PC-9 (cell line): ENCODE measurements at regions not wholly inside any gene's neighbourhood (a gene's known extent, or its start where the extent isn't known, plus 50 kb on each side); places are given as distances from the start of the nearest gene placed in this dataset.

Experiments used
- BruUV-seq: library from RNA; stranded (reverse); fragments of 400-500 nt; replicated peaks from 2 replicates; lab custom pipeline; 2021; lab: Mats Ljungman, UMichigan
- CTCF ChIA-PET: fragments of 300-600 bp; sonication (Branson Sonifier 250); formaldehyde crosslinking; loops from one replicate; lab custom pipeline; 2022; ENCODE audit warnings: antibody characterized with exemption; lab: Charles Lee
- POLR2A ChIA-PET: fragments of 300-600 bp; sonication (Branson Sonifier 250); formaldehyde crosslinking; loops from one replicate; lab custom pipeline; 2022; ENCODE audit warnings: antibody characterized with exemption; ENCODE audit not compliant: unreplicated experiment; lab: Charles Lee
- DNase-seq, 2 experiments: peaks; one replicate each; pipeline versions ENCODE4 v3.0.0 to v3.0.0-alpha.2; 2015 to 2022; ENCODE audit warnings: mixed read lengths in 1 of 2
- H2AFZ ChIP-seq: fragments of 200-600 bp; sonication (generic); 2 replicates; pipeline ENCODE4 v1.8.1; 2017; ENCODE audit warnings: antibody characterized with exemption
- H3F3A ChIP-seq: fragments of 200-600 bp; sonication (generic); 2 replicates; pipeline ENCODE4 v1.8.1; 2017; ENCODE audit warnings: antibody characterized with exemption, mild to moderate bottlenecking, low read depth; ENCODE audit not compliant: insufficient read depth
- H3K27ac ChIP-seq: fragments of 200-600 bp; sonication (generic); 2 replicates; pipeline ENCODE4 v1.6.1; 2016; ENCODE audit warnings: mixed run types
- H3K27me3 ChIP-seq: fragments of 200-600 bp; sonication (generic); 2 replicates; pipeline ENCODE4 v1.6.1; 2016; ENCODE audit warnings: low read depth, mixed run types; ENCODE audit not compliant: insufficient read depth
- H3K36me3 ChIP-seq: fragments of 200-600 bp; sonication (generic); 2 replicates; pipeline ENCODE4 v1.6.1; 2016; ENCODE audit warnings: low read depth, mixed run types
- H3K4me1 ChIP-seq: fragments of 200-600 bp; sonication (generic); replicated peaks from 2 replicates; pipeline ENCODE4 v1.6.1; 2016; ENCODE audit warnings: mixed run types; ENCODE audit not compliant: insufficient read depth
- H3K4me2 ChIP-seq: fragments of 200-600 bp; sonication (generic); 2 replicates; pipeline ENCODE4 v1.6.1; 2017; ENCODE audit warnings: mixed run types
- H3K4me3 ChIP-seq: fragments of 200-600 bp; sonication (generic); 2 replicates; pipeline ENCODE4 v1.6.1; 2016; ENCODE audit warnings: mixed run types
- H3K79me2 ChIP-seq: fragments of 200-600 bp; sonication (generic); 2 replicates; pipeline ENCODE4 v1.6.1; 2017; ENCODE audit warnings: low read depth, mixed run types
- H3K9me2 ChIP-seq: fragments of 200-600 bp; sonication (generic); 2 replicates; pipeline ENCODE4 v1.8.1; 2017; ENCODE audit warnings: mild to moderate bottlenecking; ENCODE audit not compliant: insufficient read depth
- H3K9me3 ChIP-seq: fragments of 200-600 bp; sonication (generic); 2 replicates; pipeline ENCODE4 v1.8.1; 2016; ENCODE audit warnings: low read depth; ENCODE audit not compliant: insufficient read depth
- H4K20me1 ChIP-seq: fragments of 200-600 bp; sonication (generic); 2 replicates; pipeline ENCODE4 v1.8.1; 2017; ENCODE audit not compliant: insufficient read depth
- EZH2 ChIP-seq: fragments of 200-600 bp; sonication (generic); IDR thresholded peaks from 2 replicates; pipeline ENCODE4 v1.8.0; 2017; ENCODE audit warnings: antibody characterized with exemption, low read depth
- intact Hi-C: fragments of 100-400 bp; cut with micrococcal nuclease; formaldehyde crosslinking; loops from one replicate; pipeline ENCODE4 v1.10.0; 2022; ENCODE audit not compliant: unreplicated experiment
- TF ChIP-seq, protein P1 (sequence below): fragments of 200-600 bp; sonication (generic); conservative IDR thresholded peaks from 2 replicates; pipeline ENCODE4 v1.6.1; 2017; ENCODE audit warnings: mixed run types, antibody characterized with exemption, mild to moderate bottlenecking, moderate library complexity

DNA sequence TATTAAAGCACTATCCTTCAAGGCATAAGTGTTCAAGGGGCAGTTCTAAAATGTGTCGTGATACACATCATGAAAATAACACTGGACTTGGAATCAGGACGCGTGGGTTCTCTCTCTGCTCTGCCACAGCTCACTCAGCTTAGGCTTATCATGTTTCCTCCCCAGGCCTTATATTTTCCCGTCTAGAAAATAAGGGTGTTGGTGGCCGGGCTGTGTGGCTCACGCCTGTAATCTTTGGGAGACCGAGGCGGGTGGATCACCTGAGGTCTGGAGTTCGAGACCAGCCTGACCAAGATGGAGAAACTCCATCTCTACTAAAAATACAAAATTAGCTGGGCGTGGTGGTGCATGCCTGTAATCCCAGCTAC is 223.0 kb downstream of the OPA1 start:
- Histone ChIP-seq H3K4me2 (peak overlapping the region; percentile 34; the same call in 1 of the 2 replicates), H3K4me1 (peaks cover 61% of the 10 kb centered on the region), H3K9me3 (no peaks in the 10 kb centered on the region), H3K27me3 (no peaks in the 10 kb centered on the region), H3K27ac (peak overlapping the region; percentile 47), H3K4me3 (no peak overlapping the region), H2AFZ (no peak overlapping the region), H3F3A (peaks cover 30% of the 10 kb centered on the region; the same call in 1 of the 2 replicates), H4K20me1 (no peaks in the 10 kb centered on the region), H3K79me2 (no peaks in the 10 kb centered on the region), H3K9me2 (no peaks in the 10 kb centered on the region), H3K36me3 (no peaks in the 10 kb centered on the region)
- no peak for DNase-seq
- TF ChIP-seq EZH2: no peak
- TF ChIP-seq, protein P1, sequence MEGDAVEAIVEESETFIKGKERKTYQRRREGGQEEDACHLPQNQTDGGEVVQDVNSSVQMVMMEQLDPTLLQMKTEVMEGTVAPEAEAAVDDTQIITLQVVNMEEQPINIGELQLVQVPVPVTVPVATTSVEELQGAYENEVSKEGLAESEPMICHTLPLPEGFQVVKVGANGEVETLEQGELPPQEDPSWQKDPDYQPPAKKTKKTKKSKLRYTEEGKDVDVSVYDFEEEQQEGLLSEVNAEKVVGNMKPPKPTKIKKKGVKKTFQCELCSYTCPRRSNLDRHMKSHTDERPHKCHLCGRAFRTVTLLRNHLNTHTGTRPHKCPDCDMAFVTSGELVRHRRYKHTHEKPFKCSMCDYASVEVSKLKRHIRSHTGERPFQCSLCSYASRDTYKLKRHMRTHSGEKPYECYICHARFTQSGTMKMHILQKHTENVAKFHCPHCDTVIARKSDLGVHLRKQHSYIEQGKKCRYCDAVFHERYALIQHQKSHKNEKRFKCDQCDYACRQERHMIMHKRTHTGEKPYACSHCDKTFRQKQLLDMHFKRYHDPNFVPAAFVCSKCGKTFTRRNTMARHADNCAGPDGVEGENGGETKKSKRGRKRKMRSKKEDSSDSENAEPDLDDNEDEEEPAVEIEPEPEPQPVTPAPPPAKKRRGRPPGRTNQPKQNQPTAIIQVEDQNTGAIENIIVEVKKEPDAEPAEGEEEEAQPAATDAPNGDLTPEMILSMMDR: no peak
- BruUV-seq: no TSS peak
- ChIA-PET CTCF (interaction anchor here (0.6 to 1.6 kb wide), 3 partner anchors 35 to 358 kb away, joined by 4 to 8 read pairs (median 4); no protein-coding TSS in a partner anchor), POLR2A (interaction anchor here (0.6 to 1.1 kb wide), 4 partner anchors 13 to 320 kb away, joined by 3 to 15 read pairs (median 4); partner anchors contain the start of gene HES1)
- intact Hi-C loops: loop anchor here (1.0 to 2.0 kb wide), 4 partner anchors 12 to 34 kb away; no protein-coding TSS in a partner anchor

DNA sequence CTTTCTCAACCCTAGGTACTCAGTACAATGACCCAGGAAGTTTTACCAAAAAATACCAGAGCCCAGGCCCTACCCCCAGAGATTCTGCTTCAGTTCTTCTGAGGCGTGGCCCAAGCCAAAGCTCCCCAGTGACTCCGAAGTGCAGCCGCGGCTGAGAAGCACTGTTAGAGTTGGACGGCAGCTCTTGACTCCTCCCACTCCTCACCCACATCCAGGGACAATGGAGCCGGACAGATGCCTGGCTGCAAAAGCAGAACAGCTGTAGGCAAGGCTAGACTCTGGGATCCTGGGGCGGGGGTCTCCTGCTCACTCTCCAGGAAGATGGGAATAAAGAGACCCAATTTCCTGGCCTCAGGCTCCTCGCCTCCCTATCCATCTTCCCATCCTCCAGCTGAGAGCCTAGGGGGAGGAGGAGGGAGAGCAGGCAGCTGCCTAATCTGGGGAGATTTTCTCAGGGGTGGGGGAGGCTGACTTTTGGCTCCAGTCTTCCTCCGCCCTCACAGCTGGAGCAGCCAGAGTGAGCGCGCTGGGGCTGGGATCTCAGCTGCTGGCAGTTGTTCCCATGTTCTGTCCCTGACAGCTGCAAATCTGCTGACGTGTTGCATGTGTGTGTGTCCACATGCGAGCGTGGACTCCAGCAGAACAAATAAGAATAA is 223.8 kb downstream of the OPA1 start:
- Histone ChIP-seq H3K9me3 (no peaks in the 10 kb centered on the region), H3K79me2 (no peaks in the 10 kb centered on the region), H3K36me3 (no peaks in the 10 kb centered on the region), H3K27ac (peak overlapping the region; percentile 47), H3K4me2 (peak overlapping the region; percentile 46), H3K27me3 (no peaks in the 10 kb centered on the region), H3K9me2 (no peaks in the 10 kb centered on the region), H4K20me1 (no peaks in the 10 kb centered on the region), H3F3A (peaks cover 30% of the 10 kb centered on the region; the same call in 1 of the 2 replicates), H3K4me1 (peaks cover 67% of the 10 kb centered on the region), H3K4me3 (no peak overlapping the region; the same call in 1 of the 2 replicates), H2AFZ (no peak overlapping the region)
- CTCF ChIA-PET: interaction anchor here (0.6 to 1.6 kb wide), 2 partner anchors 36 to 314 kb away, joined by 4 read pairs; no protein-coding TSS in a partner anchor
- intact Hi-C loops: loop anchor here (1.0 to 2.0 kb wide), 4 partner anchors 12 to 34 kb away; no protein-coding TSS in a partner anchor
- no TSS peak for BruUV-seq
- DNase-seq: peak; percentile 94 to 97
- POLR2A ChIA-PET: interaction anchor here (0.5 to 1.1 kb wide), 11 partner anchors 12 to 499 kb away, joined by 3 to 20 read pairs (median 5); partner anchors contain the start of gene HES1
- TF ChIP-seq, protein P1: no peak
- TF ChIP-seq EZH2: no peak

DNA sequence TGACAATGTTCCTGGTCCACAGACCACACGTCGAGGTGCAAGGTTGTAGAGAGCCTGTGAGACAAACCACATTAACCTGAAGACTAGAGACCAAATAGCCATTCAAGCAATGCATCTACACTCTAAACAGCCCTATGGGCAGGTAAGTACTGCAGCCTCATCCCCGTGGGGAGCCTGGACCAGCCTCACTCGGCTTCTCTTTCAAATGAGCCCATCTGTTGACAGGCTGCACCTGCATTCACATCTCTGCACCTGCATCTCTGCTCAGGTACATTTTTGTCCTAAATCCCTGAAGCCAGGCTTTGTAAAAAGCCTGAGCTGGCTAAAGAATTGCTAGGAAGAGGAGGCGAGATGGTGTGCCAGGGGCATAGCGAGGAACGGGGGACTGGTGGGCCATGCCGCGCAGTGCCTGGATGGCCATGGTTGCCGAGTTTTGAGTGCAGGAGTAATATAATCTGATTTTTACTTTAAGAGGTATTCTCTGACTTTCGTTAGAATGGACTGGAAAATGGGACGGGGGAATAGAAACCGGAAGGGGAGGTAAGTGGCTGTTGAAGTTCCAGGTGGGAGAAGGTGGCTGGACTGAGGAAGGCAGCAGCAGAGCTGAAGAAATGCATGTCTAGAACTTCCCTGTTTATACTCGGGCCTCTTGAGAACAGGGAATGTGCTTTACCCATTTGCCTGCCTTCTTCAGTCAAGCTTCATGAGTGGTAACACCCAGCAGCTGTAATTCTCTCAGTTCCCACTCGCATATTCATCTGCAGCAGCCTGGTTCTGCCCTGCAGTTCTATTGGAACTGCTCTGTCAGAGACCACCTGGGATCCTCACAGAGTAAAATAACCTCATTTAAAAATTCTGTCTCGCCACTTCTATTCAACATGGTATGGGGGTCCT is 226.4 kb downstream of the OPA1 start:
- no peak overlapping the region for H2AFZ ChIP-seq
- H4K20me1 ChIP-seq: no peaks in the 10 kb centered on the region
- 0 out of 2 replicates have a peak, but pooled peaks cover 3% of the 10 kb centered on the region for H3K36me3 ChIP-seq
- intact Hi-C loops: no loop called here
- no peaks in the 10 kb centered on the region for H3K27me3 ChIP-seq
- TF ChIP-seq EZH2: no peak
- TF ChIP-seq, protein P1: no peak
- no peak for DNase-seq
- H3F3A ChIP-seq: peaks cover 7% of the 10 kb centered on the region; the same call in 1 of the 2 replicates
- H3K4me3 ChIP-seq: no peak overlapping the region
- no peak overlapping the region for H3K4me2 ChIP-seq
- H3K27ac ChIP-seq: no peak overlapping the region
- H3K79me2 ChIP-seq: no peaks in the 10 kb centered on the region
- peaks cover 41% of the 10 kb centered on the region for H3K4me1 ChIP-seq
- no peaks in the 10 kb centered on the region for H3K9me2 ChIP-seq
- H3K9me3 ChIP-seq: no peaks in the 10 kb centered on the region; the same call in 1 of the 2 replicates
- ChIA-PET CTCF (no interaction called here), POLR2A (no interaction called here)
- BruUV-seq: no TSS peak
